Ishikawa (cell line): ENCODE measurements at regions not wholly inside any gene's neighbourhood (a gene's known extent, or its start where the extent isn't known, plus 50 kb on each side); places are given as distances from the start of the nearest gene placed in this dataset.

ENCODE experiments used
- CEBPB ChIP-seq: IDR thresholded peaks from 2 replicates; pipeline ENCODE4 v1.6.1; 2012
- CREB1 ChIP-seq: IDR thresholded peaks from 2 replicates; pipeline ENCODE4 v1.6.1; 2012; ENCODE audit warnings: low read depth
- EGR1 ChIP-seq: IDR thresholded peaks from 2 replicates; pipeline ENCODE4 v1.6.1; 2012
- EP300 ChIP-seq: IDR thresholded peaks from 2 replicates; pipeline ENCODE4 v1.6.1; 2012; ENCODE audit warnings: borderline replicate concordance
- FOXM1 ChIP-seq: IDR thresholded peaks from 2 replicates; pipeline ENCODE4 v1.6.1; 2012; ENCODE audit warnings: low read depth, borderline replicate concordance
- MAX ChIP-seq: IDR thresholded peaks from 2 replicates; pipeline ENCODE4 v1.6.1; 2012
- NFIC ChIP-seq: IDR thresholded peaks from 2 replicates; pipeline ENCODE4 v1.6.1; 2012
- RAD21 ChIP-seq: IDR thresholded peaks from 2 replicates; pipeline ENCODE4 v1.6.1; 2012; ENCODE audit warnings: low read depth
- REST ChIP-seq: IDR thresholded peaks from 2 replicates; pipeline ENCODE4 v1.6.1; 2012; ENCODE audit warnings: low read depth, mild to moderate bottlenecking
- TAF1 ChIP-seq: IDR thresholded peaks from 2 replicates; pipeline ENCODE4 v1.6.1; 2012; ENCODE audit warnings: low read depth, mild to moderate bottlenecking
- TCF12 ChIP-seq: IDR thresholded peaks from 2 replicates; pipeline ENCODE4 v1.6.1; 2012; ENCODE audit warnings: low read depth
- TEAD4 ChIP-seq: IDR thresholded peaks from 2 replicates; pipeline ENCODE4 v1.6.1; 2012
- USF1 ChIP-seq: IDR thresholded peaks from 2 replicates; pipeline ENCODE4 v1.6.1; 2012
- YY1 ChIP-seq: IDR thresholded peaks from 2 replicates; pipeline ENCODE4 v1.6.1; 2012; ENCODE audit warnings: low read depth
- ZBTB7A ChIP-seq: IDR thresholded peaks from 2 replicates; pipeline ENCODE4 v1.6.1; 2012; ENCODE audit warnings: low read depth

GRCh38 chr18:78658531-78658930, 321.1 kb upstream of the SALL3 start:
- TF ChIP-seq YY1 (no peak), ZBTB7A (no peak), FOXM1 (no peak), RAD21 (no peak), REST (no peak), MAX (no peak), USF1 (no peak), NFIC (no peak), EP300 (no peak), TCF12 (no peak), CREB1 (no peak), TAF1 (no peak)

- TF ChIP-seq NFIC (no peak), EGR1 (no peak), TAF1 (no peak), FOXM1 (no peak), USF1 (no peak), MAX (no peak), TEAD4 (no peak), YY1 (no peak), TCF12 (no peak), RAD21 (no peak), REST (no peak), CEBPB (no peak), EP300 (no peak), CREB1 (no peak), ZBTB7A (no peak)
Observed at GRCh38 chr18:78659057-78659456, 320.6 kb upstream of the SALL3 start.

DNA sequence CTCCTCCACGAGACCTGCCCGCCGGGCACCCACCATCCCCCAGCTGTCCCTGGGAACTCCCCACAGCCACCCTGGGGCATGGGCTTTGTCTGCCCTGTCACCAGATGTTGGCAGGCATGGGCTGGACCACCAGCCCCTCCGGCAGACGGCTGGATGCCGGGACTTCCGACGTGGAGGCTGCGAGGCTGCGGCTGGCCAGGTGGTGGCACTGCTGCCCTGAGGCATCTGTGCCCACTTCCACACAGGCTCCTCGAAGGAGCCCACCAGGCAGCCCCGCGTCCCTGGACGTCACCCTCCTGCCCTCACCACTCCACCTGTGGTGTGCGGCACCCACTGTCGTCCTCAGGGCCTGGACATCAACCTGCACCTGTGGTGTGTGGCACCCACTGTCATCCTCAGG, 319.9 kb upstream of the SALL3 start:
- TF ChIP-seq CEBPB (no peak), RAD21 (peak; percentile 46; the same call in 1 of the 2 replicates), NFIC (no peak)

GRCh38 chr18:78660311-78660710, 319.3 kb upstream of the SALL3 start:
- TF ChIP-seq RAD21 (no peak), MAX (no peak), EGR1 (no peak), FOXM1 (no peak), NFIC (no peak), EP300 (no peak), REST (no peak), CEBPB (no peak), TCF12 (no peak), YY1 (no peak), TAF1 (no peak), TEAD4 (no peak), USF1 (no peak), ZBTB7A (no peak), CREB1 (no peak)

- no peak for TF ChIP-seq NFIC
- TF ChIP-seq REST = no peak
- no peak for TF ChIP-seq TEAD4
- TF ChIP-seq EGR1 = no peak
Observed at GRCh38 chr18:78661316-78661715, 318.3 kb upstream of the SALL3 start.
